PC-9 (cell line): ENCODE measurements at regions not wholly inside any gene's neighbourhood (a gene's known extent, or its start where the extent isn't known, plus 50 kb on each side); places are given as distances from the start of the nearest gene placed in this dataset.

Experiments
- BruUV-seq: library from RNA; stranded (reverse); fragments of 400-500 nt; replicated peaks from 2 replicates; lab custom pipeline; 2021; lab: Mats Ljungman, UMichigan
- CTCF ChIA-PET: fragments of 300-600 bp; sonication (Branson Sonifier 250); formaldehyde crosslinking; loops from one replicate; lab custom pipeline; 2022; ENCODE audit warnings: antibody characterized with exemption; lab: Charles Lee
- POLR2A ChIA-PET: fragments of 300-600 bp; sonication (Branson Sonifier 250); formaldehyde crosslinking; loops from one replicate; lab custom pipeline; 2022; ENCODE audit warnings: antibody characterized with exemption; ENCODE audit not compliant: unreplicated experiment; lab: Charles Lee
- DNase-seq, 2 experiments: peaks; one replicate each; pipeline versions ENCODE4 v3.0.0 to v3.0.0-alpha.2; 2015 to 2022; ENCODE audit warnings: mixed read lengths in 1 of 2
- H2AFZ ChIP-seq: fragments of 200-600 bp; sonication (generic); 2 replicates; pipeline ENCODE4 v1.8.1; 2017; ENCODE audit warnings: antibody characterized with exemption
- H3F3A ChIP-seq: fragments of 200-600 bp; sonication (generic); 2 replicates; pipeline ENCODE4 v1.8.1; 2017; ENCODE audit warnings: antibody characterized with exemption, mild to moderate bottlenecking, low read depth; ENCODE audit not compliant: insufficient read depth
- H3K27ac ChIP-seq: fragments of 200-600 bp; sonication (generic); 2 replicates; pipeline ENCODE4 v1.6.1; 2016; ENCODE audit warnings: mixed run types
- H3K27me3 ChIP-seq: fragments of 200-600 bp; sonication (generic); 2 replicates; pipeline ENCODE4 v1.6.1; 2016; ENCODE audit warnings: low read depth, mixed run types; ENCODE audit not compliant: insufficient read depth
- H3K36me3 ChIP-seq: fragments of 200-600 bp; sonication (generic); 2 replicates; pipeline ENCODE4 v1.6.1; 2016; ENCODE audit warnings: low read depth, mixed run types
- H3K4me1 ChIP-seq: fragments of 200-600 bp; sonication (generic); replicated peaks from 2 replicates; pipeline ENCODE4 v1.6.1; 2016; ENCODE audit warnings: mixed run types; ENCODE audit not compliant: insufficient read depth
- H3K4me2 ChIP-seq: fragments of 200-600 bp; sonication (generic); 2 replicates; pipeline ENCODE4 v1.6.1; 2017; ENCODE audit warnings: mixed run types
- H3K4me3 ChIP-seq: fragments of 200-600 bp; sonication (generic); 2 replicates; pipeline ENCODE4 v1.6.1; 2016; ENCODE audit warnings: mixed run types
- H3K79me2 ChIP-seq: fragments of 200-600 bp; sonication (generic); 2 replicates; pipeline ENCODE4 v1.6.1; 2017; ENCODE audit warnings: low read depth, mixed run types
- H3K9me2 ChIP-seq: fragments of 200-600 bp; sonication (generic); 2 replicates; pipeline ENCODE4 v1.8.1; 2017; ENCODE audit warnings: mild to moderate bottlenecking; ENCODE audit not compliant: insufficient read depth
- H3K9me3 ChIP-seq: fragments of 200-600 bp; sonication (generic); 2 replicates; pipeline ENCODE4 v1.8.1; 2016; ENCODE audit warnings: low read depth; ENCODE audit not compliant: insufficient read depth
- H4K20me1 ChIP-seq: fragments of 200-600 bp; sonication (generic); 2 replicates; pipeline ENCODE4 v1.8.1; 2017; ENCODE audit not compliant: insufficient read depth
- CTCF ChIP-seq: fragments of 200-600 bp; sonication (generic); conservative IDR thresholded peaks from 2 replicates; pipeline ENCODE4 v1.6.1; 2017; ENCODE audit warnings: mixed run types, antibody characterized with exemption, mild to moderate bottlenecking, moderate library complexity
- EZH2 ChIP-seq: fragments of 200-600 bp; sonication (generic); IDR thresholded peaks from 2 replicates; pipeline ENCODE4 v1.8.0; 2017; ENCODE audit warnings: antibody characterized with exemption, low read depth
- intact Hi-C: fragments of 100-400 bp; cut with micrococcal nuclease; formaldehyde crosslinking; loops from one replicate; pipeline ENCODE4 v1.10.0; 2022; ENCODE audit not compliant: unreplicated experiment

- ChIA-PET CTCF (no interaction called here), POLR2A (no interaction called here)
- no peak overlapping the region for H3K4me2 ChIP-seq
- H3F3A ChIP-seq: no peaks in the 10 kb centered on the region
- H3K4me3 ChIP-seq: no peak overlapping the region
- peaks cover 13% of the 10 kb centered on the region; the same call in 1 of the 2 replicates for H3K27me3 ChIP-seq
- no peaks in the 10 kb centered on the region for H3K9me2 ChIP-seq
- intact Hi-C loops: no loop called here
- no peaks in the 10 kb centered on the region for H3K9me3 ChIP-seq
- no peaks in the 10 kb centered on the region for H3K79me2 ChIP-seq
- TF ChIP-seq EZH2 (no peak), CTCF (no peak)
- no TSS peak for BruUV-seq
- no peaks in the 10 kb centered on the region for H4K20me1 ChIP-seq
- H3K4me1 ChIP-seq: no peaks in the 10 kb centered on the region
- H3K27ac ChIP-seq: no peak overlapping the region
- no peaks in the 10 kb centered on the region for H3K36me3 ChIP-seq
- no peak for DNase-seq
- H2AFZ ChIP-seq: no peak overlapping the region
Observed at GRCh38 chr16:17776465-17776864, 305.7 kb upstream of the XYLT1 start.

- no TSS peak for BruUV-seq
- Histone ChIP-seq H3K4me2 (no peak overlapping the region), H3K27ac (no peak overlapping the region), H3K4me1 (no peaks in the 10 kb centered on the region), H4K20me1 (no peaks in the 10 kb centered on the region), H3F3A (no peaks in the 10 kb centered on the region), H3K9me2 (no peaks in the 10 kb centered on the region), H3K79me2 (no peaks in the 10 kb centered on the region), H3K27me3 (peaks cover 13% of the 10 kb centered on the region; the same call in 1 of the 2 replicates), H3K9me3 (no peaks in the 10 kb centered on the region), H3K36me3 (no peaks in the 10 kb centered on the region), H3K4me3 (no peak overlapping the region), H2AFZ (no peak overlapping the region)
- CTCF ChIA-PET: no interaction called here
- no peak for TF ChIP-seq EZH2
- no peak for TF ChIP-seq CTCF
- no peak for DNase-seq
- intact Hi-C loops: no loop called here
- POLR2A ChIA-PET: no interaction called here
Observed at GRCh38 chr16:17775061-17775460, 304.3 kb upstream of the XYLT1 start.

- no TSS peak for BruUV-seq
- H3K27ac ChIP-seq: no peak overlapping the region
- no peak overlapping the region for H3K4me2 ChIP-seq
- no peaks in the 10 kb centered on the region for H3K4me1 ChIP-seq
- intact Hi-C loops: no loop called here
- CTCF ChIA-PET: no interaction called here
- no peaks in the 10 kb centered on the region for H3K79me2 ChIP-seq
- H2AFZ ChIP-seq: no peak overlapping the region
- H3F3A ChIP-seq: no peaks in the 10 kb centered on the region
- no peaks in the 10 kb centered on the region for H3K36me3 ChIP-seq
- no peaks in the 10 kb centered on the region for H3K9me3 ChIP-seq
- H3K9me2 ChIP-seq: no peaks in the 10 kb centered on the region
- H4K20me1 ChIP-seq: no peaks in the 10 kb centered on the region
- POLR2A ChIA-PET: no interaction called here
- H3K4me3 ChIP-seq: no peak overlapping the region
- no peak for DNase-seq
- H3K27me3 ChIP-seq: peaks cover 13% of the 10 kb centered on the region; the same call in 1 of the 2 replicates
- TF ChIP-seq EZH2: no peak
- TF ChIP-seq CTCF: no peak
Observed at GRCh38 chr16:17773698-17774101, 302.9 kb upstream of the XYLT1 start.
